IPS DF 4.7 (cell line): ENCODE measurements at regions not wholly inside any gene's neighbourhood (a gene's known extent, or its start where the extent isn't known, plus 50 kb on each side); places are given as distances from the start of the nearest gene placed in this dataset.
"Not testable (repeated sequence)": the region's sequence is repeated elsewhere in the genome, so short reads cannot be mapped to it uniquely, and the experiment has no call there.

Source experiments
- DNase-seq: peaks from one replicate; pipeline ENCODE4 v3.0.0-alpha.2; 2013; ENCODE audit warnings: low spot score; ENCODE audit errors: extremely low read depth

DNA sequence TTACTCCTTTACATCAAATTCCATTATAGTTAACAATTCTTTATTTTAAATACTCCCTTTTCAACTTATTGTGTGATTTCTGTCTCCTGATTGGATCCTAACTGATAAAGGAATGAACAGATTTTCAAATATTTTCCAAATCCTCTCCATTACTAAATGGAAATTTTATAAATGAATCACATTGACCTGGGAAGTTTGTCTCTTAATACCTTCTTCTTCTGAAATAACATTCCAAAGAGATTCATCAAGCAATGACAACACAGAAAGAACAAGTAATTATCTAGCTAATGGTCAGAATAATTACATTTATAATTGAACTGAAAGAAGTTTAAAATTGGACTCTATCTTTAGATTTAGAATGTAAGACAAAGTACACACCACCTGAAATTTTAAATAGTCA, 515.4 kb upstream of the PTCHD4 start:
- no peak for DNase-seq

DNA sequence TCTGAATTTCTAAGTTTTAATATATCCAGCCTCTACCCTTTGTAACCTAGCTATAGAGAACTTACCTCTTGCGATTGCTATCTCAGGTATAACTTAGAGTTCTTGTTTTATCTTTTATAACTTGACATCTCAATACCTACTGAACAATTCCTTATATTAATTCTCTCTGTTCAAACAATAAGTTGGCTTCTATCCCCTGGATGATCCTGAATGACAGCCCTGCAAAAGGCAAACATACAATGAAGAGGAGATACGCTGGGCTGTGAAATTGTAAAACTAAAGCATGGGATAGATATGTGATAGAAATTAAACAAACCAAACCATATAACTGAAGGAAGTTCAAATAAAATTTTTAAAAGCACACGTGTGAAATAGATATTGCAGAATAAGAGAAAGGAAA, 513.6 kb upstream of the PTCHD4 start:
- no peak for DNase-seq

DNA sequence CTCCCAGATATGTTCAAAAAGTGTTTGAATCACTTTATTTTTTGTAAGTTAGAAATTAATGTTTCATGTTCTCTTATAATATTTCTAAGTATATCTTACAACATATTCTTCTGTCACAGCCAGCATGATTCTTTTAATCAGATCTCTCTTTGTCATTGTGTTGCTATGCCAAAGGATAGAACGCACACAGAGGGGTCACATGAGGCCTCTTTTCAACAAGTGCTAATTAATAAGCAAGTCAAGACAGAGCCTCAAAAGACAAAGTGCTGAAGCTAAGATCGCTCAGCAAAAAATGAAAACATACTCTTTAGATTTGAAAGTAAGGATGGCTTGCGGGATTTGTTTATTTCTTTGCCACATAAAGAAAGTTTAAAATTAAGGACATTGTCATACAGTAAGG, 508.8 kb upstream of the PTCHD4 start:
- DNase-seq = no peak

DNA sequence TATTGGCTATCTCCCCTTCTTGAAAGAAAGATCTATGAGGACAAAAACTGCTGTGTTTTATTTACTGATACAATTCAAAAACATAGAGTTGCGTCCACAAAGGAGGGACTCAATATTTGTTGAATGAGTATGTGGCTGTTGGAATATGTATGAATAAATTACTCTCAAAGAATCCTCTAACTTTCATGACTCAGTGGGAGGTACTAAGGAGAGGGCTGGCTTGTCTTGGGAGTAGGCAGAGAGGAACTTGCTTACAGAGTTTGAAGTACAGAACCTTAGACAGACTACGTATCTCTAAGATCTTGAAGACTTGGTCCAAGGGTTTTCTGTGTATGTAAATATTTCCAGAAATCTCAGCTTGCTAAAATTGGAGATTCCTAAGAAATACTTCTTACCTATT, 504.0 kb upstream of the PTCHD4 start:
- DNase-seq = no peak

DNA sequence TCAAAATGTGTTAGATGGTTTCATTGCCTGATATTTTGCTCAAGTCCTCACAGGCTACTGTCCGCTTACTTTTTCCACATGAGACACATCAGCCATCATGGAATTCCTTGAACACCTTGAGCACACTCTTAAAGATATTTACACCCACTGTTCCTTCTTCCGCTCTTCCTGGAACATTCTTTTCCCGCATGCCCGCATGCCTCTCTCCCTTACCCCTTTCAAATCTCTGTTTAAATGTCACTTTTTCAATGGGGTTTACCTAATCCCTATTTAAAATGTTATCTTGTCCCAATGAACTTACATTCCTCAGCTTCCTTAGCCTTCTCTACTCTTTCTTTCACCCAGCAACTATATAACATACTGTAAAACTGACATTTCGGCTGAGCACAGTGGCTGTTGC, 503.3 kb upstream of the PTCHD4 start:
- no peak for DNase-seq

DNA sequence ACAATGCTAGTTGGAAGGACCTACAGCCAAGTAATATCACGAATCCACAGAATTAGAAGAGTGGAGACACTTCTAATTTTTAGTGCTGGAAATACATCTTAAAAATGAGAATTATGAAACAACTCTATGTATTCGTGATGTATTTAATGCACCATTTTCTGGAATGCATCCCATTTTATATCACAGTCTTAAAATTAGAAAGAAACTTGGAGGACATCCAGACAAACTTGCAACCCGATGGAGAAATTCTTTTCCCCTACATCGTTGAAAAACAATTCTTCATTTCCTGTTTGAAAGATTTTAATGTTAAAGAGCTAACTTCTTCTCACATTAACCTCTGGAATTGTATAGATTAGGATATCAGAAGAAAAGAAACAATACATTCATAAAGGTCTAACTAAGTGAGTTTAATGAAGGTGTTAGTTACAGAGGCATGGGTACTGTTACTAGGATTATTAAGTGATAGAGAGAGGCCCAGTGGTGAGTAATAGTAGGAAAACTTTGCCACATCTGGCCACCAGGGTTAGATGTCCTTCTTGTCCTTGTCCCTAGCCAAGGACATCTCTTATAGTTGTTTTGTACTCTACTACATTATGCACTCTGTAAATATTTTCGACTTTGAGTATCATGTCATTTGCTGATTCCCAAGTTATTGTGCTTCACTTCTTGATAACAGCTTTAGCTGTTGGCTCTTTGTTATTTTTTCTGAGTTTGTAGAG, 502.4 kb upstream of the PTCHD4 start:
- no peak for DNase-seq

DNA sequence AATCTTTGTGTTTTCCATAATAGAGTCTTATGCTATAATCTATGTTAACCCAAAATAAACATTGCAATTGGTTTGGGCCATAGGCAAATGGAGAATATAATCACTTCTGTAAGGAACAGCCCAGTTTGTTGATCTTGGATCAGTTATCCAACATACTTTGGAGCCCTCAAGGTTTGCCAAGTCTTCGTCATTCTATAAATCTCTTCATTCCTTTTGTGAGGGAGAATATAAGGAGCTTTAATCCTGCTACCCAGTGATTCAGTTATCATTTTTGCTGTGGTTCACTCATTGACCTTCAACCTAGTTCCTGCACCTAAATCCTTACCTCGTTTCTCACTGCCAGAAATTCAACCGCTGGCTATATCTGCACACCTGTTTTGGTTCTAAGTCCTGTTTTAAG, 500.3 kb upstream of the PTCHD4 start:
- DNase-seq = no peak

DNA sequence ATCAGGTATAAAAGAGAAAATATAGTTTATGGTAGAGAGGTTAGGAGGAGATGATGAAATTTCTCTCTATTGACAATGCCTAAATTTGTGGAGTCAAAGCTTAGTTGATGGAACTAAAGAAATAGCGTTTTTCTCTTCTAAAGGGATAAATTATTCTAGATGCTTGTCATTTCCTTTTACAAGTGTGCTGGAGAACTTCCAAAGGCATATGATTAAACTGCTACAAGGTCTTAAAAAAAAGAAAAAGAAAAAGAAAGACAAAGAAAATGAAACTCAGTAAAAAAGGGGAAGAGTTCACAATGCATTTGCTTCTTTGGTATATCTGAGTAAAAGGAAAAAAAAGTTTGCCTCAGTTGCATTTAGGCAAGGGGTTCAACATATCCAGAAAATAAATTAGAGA, 499.8 kb upstream of the PTCHD4 start:
- no peak for DNase-seq

DNA sequence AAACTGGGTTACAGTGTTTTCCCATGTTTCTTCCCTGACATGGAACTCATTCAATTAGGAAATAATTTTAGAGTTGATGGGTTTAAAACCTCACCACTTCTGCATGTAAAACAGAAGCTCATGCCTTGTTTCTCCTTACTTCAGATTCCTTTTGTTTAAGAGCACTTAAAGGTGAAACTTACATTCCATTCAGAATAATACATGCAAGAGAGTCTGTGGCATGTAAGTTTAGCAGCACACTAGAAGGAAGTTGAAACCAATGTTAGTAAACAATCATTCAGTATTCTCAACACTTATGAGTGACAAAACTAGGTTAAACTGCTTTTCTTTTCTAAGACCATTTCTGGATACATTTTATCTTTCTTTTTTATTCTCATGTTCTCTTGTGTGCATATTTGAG, 495.6 kb upstream of the PTCHD4 start:
- DNase-seq = no peak

DNA sequence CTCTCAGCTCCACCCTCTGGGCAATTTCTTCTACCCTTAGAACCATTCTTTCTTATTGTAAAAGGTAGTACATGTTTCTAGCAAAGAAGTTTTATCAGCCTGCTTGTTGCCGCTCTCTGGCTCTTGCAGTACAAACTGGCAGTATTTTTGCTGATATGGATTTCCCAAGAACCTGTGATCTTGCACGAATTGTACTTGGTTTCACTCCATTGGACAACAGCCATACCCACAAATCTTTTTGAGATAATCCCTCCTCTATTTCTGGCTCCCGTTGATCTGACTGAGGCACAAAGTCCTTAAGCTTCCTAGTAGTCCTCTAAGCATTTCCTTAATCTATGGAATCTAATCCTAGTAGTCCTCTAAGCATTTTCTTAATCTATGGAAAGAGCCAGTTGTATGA, 487.0 kb upstream of the PTCHD4 start:
- DNase-seq = no peak

DNA sequence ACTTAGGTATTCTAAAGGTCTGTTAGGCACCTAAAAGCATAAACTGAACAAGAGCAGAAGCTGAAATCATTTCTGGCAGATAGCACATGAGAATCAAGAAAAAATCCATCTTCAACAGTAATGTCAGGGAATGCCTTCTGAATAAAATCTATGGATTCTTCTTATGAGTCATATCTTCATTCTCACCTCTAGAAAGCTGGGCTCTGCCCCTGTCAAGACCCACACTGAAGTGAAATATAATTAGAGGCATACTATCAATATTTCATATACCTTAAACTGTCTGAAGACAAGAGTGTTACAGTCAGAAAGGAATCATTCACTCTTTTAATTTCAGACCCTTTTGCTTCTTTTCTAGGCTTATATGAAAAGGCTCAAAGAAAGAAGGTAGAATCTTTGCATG, 485.8 kb upstream of the PTCHD4 start:
- no peak for DNase-seq

DNA sequence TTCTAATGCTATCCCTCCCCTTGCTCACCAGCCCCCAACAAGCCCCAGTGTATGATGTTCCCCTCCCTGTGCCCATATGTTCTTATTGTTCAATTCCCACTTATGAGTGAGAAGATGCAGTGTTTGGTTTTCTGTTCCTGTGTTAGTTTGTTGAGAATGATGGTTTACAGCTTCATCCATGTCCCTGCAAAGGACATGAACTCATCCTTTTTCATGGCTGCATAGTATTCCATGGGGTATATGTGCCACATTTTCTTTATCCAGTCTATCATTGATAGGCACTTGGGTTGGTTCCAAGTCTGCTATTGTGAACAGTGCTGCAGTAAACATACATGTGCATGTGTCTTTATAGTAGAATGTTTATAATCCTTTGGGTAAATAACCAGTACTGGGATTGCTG, 480.2 kb upstream of the PTCHD4 start:
- DNase-seq = not testable (repeated sequence)

DNA sequence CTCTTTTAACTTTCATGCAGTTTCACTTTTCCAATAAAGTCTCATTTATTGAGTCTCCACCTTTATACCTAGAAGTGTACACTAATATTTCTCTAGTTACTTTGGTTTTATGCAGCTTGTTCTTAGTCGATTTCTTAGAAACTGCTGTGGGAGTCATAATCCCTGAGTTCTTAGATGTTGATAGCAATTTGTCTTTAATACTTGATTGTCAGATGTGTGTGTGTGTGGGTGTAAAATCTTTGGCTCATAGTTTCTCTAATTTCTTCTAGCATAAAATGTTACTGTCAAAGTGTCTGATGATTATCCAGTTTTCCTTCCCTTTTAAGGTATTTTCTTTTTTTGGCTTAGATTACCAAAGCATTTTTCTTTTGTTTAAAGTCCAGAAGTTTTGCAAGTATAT, 473.8 kb upstream of the PTCHD4 start:
- DNase-seq = no peak

DNA sequence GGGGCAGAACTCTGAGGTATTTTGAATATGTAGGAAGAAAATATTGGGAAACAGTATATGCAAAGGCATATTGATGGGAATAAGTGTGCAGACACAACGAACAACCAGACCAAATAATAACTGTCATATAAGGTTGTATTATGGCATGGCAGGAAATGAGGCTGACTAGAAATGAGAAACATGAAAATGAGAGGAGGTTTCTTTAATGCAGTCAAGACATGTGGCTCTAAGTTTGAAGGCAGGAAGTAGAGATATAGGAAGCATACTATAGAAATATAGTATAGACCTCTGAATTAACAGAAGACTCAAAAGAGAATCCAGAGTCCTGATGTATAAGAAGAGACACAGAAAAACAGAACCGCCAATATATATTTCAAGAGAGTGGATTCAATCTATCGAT, 459.7 kb upstream of the PTCHD4 start:
- no peak for DNase-seq

DNA sequence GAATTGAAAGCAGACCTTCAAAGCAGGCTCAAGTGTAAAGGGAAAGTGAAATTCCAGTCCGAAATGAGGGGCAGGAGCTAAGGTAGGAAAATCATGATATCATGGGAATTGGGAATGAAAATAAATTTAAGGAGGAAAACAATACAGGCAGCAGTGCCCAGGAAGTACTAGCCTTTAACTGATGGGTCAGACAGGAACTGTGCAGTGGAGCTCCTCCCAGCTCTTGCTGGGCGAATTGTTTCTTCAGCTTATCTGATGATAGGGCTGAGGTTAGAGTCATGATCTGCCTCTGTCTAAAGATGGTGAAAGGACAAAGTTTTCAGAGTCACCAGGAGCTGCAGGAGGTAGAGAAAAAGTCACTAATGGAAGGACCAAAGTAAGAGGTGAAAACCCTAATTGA, 457.9 kb upstream of the PTCHD4 start:
- no peak for DNase-seq

DNA sequence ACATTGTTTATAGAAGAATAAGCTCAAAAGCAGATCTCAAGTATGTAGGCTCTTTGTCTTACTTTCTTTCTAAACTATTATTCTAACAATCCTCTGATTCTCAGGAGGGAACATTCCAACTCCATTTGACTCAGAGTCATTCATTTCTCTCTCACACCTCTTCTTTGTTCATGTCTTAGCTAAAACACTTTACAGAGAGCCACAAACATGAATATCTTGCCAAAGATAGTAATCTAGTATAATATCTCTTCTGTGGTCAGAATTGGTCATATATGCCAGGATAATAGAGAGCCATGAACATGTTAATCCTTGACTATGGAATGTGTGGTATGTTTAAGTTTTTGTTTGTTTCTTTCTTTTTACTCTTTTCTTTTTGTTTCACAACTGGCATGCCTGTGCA, 456.0 kb upstream of the PTCHD4 start:
- no peak for DNase-seq

DNA sequence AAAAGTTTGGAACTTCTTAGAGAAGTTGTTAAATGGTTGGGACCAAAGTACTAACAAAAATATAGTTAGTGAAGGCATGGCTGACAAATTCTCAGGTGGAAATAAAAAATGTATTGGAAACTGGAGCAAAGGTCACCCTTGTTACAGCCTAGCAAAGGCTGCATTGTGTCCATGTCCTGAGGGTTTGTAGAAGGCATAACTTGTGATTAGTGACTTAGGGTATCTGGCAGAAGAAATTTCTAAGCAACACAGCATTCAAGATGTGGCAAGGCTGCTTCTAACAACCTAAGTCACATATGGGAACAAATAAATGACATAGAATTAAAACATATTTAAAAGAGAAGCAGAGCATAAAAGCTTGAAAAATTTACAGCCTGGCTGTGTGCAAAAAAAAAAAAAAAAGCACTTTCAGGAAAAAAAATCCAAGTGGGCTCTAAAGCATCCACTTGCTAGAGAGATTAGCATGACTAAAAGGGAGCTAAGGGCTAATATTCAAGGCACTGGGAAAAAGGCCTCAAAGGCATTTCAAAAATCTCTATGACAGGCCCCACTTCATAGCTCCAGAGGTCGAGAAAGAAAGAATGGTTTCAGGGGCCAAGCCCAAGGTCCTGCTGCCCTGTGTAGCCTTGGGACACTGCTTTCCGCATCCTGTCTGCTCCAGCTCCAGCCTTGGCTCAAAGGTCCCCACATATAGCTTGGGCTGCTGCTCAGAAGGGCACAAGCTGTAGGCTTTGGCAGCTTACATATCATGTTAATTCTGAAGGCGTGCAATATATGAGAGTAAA, 453.2 kb upstream of the PTCHD4 start:
- DNase-seq = no peak

DNA sequence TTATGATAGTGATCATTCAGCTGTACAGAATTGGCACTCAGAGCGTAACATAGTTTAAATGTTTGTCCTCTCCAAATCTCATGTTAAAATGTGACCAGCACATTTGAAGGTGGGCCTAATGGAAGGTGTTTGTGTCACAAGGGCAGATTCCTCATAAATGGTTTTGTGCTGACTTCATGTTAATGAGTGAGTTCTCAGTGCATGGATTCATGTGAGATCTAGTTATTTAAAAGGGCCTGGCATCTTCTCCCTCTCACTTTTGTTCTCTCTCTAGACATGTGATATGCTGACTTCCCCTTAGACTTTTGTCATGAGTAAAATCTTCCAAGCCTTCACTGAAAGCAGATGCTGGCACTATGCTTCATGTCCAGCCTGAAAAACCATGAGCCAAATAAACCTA, 452.4 kb upstream of the PTCHD4 start:
- DNase-seq = no peak

DNA sequence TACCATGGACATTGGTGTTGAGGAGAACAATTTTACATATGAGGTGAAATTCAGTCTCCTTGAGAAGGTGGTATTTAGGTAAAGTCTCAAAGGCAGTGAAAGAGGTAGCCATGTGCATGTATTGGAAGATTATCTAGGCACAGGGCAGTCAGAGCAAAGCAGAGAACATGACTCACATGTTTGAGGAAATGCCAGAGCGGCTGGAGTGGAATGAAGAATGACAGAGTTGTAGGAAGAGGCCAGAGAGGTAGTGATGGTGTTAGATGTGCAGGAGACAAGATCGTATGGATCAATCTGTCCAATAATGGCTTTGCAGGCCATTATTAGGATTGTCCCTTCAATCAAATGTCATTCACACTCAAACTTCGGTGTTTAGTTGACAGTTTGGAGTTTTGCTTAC, 449.4 kb upstream of the PTCHD4 start:
- no peak for DNase-seq

DNA sequence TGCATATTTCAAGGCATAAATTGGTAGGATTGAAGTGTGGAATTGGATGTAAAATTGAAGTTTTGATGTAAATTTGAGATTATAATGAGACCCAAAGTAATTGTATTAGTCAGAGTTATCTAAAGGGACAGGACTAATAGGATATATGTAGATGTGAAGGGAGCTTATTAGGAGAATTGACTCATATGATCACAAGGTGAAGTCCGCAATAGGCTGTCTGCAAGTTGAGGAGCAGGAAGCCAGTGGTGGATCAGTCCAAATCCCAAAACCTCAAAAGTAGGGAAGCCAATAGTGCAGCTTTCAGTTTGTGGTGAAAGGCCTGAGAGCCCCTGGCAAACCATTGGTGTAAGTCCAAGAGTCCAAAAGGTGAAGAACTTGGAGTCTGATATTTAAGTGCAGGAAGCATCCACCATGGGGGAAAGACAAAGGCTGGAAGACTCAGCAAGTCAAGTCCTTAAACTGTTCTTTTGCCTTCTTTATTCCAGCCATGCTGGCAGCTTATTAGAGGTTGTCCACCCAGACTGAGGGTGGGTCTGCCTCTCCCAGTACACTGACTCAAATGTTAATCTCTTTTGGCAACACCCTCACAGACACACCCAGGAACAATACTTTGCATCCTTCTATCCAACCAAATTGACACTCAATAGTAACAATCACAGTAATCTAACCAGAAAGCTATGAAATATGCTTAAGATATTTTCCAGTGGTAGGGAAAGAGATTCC, 442.6 kb upstream of the PTCHD4 start:
- DNase-seq = no peak

DNA sequence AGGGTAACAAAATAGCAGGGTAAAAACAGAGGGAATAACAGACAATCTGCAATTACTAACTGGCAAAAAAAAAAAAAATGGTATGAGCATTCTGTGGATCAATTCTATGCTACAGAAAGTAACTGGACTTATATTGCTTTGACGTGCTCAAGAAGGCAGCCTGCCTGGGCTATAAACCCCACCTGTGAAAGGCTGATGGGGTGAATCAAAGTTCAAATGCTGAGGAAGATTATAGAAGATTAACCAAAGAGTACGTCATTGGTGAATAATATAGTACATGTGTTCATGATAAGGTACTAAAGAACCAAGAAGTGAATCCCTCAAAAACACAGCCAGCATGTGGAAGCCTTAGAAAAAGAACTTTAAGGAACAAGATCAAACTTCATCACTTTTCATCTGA, 441.9 kb upstream of the PTCHD4 start:
- DNase-seq = no peak

DNA sequence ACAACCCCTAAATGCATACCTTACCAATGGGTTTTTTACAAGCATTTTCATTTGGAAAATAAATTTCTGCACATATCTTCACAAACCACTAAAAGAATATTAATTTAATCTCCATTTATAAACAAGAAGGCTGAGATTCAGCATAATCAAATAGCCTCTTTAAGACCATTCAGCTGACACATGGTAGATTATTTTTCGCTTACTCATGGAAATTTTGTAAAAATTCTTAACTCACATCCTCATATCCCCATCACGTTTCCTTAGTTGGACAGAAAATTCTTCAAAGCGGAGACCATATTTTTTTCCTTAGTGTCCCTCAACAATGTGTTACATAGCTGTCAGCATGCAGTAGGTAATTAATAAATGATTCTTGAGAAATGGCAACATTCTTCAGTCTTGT, 439.6 kb upstream of the PTCHD4 start:
- DNase-seq = no peak

DNA sequence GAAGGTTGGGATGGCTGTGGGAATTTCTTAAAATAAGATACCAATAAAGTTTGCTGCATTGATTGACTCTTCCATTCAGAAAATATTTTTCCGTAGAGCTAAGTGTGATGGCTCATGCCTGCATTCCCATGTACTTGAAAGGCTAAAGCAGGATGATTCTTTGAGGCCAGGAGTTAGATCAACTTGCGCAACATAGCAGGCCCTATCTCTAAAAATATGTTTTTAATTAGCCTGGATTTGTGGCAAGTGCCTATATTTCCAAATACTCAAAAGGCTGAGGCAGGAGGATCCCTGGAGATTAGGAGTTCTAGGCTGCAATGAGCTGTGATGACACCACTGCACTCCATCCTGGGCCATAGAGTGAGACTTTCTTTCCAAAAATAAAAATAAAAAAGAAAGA, 431.2 kb upstream of the PTCHD4 start:
- DNase-seq = no peak
